Activated CD4-positive, alpha-beta T cell treated with anti-CD3 and anti-CD28 coated beads for 48 hours (primary cell): ENCODE measurements at regions not wholly inside any gene's neighbourhood (a gene's known extent, or its start where the extent isn't known, plus 50 kb on each side); places are given as distances from the start of the nearest gene placed in this dataset.
"Not testable (repeated sequence)": the region's sequence is repeated elsewhere in the genome, so short reads cannot be mapped to it uniquely, and the experiment has no call there.

Experiments used
- DNase-seq: peaks from one replicate; pipeline ENCODE4 v3.0.0-alpha.2; 2020

- no peak for DNase-seq
These were observed 212.0 kb upstream of the SPRY2 start for GRCh38 chr13:80552851-80553440.

- no peak for DNase-seq
These were observed 210.9 kb upstream of the SPRY2 start for GRCh38 chr13:80551650-80552497.

DNA sequence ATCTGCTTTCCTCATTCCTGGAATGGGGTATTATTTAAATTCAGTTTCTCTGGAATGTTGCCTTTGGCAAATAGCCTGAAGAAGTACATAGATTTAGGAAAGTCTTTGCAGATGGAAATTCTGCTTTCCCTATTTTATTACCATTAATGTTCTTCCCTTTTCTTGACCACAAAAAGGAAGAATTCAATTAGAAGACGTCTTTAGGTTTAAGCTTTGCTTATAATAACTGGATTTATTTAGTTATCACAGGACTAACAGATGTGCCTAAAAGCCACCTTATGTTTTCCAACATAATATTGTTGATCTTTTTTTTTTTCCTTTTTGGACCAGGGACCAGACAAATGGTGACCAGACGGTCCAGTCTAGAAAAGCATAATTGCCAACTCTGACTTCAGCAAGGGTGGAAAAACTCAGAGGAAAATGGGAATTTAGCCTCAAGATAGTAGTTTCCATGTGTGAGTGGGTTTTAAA lies 210.1 kb upstream of the SPRY2 start:
- DNase-seq = no peak

GRCh38 chr13:80548915-80549314 lies 208.0 kb upstream of the SPRY2 start:
- DNase-seq = no peak

DNA sequence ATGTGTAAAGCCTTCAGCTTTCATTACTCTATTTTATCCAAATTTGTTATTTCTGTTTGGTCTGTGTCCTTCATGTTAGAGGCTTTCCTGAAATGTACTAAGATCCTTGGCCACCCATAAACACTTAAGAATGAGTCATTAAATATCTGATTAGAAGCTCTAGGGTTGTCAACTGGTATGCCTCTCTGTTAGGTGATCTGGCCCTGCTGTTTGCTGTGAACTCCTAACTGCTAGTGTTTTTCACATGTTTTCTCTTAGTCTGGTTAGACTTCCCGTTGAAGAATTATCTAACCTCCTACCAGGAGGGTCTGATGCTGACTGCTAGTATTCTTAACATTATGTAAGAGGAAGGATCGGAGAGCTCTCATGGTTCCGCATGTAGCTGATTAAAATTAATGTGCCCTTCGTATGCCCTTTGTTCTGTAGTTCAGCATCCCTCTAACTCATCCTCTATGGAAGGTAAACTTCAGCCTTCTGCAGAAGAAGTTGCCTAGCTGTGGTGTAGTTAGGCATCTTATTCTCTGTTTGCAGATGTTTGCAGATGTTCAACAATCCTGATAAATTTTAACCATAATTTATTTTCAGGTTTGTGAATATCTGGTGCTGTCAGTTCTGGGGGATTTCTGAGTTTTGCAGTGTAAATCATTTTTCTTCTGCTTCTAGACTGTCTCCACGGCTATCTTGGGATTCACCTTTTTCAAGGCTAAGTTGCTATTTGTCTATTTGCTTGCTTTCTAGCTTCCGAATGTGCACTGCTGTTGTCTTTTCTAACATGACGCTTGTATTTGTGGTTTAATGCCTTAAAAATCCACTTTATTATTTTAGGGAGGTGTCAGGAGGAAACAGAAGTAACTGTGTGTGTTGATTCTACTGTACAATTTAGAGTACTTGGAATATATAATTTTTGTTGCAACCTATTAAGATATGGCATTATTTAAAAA lies 207.2 kb upstream of the SPRY2 start:
- DNase-seq = no peak

- no peak for DNase-seq
These were observed 206.4 kb upstream of the SPRY2 start for GRCh38 chr13:80547341-80547740.

GRCh38 chr13:80533175-80533574 lies 192.2 kb upstream of the SPRY2 start:
- DNase-seq = no peak

DNA sequence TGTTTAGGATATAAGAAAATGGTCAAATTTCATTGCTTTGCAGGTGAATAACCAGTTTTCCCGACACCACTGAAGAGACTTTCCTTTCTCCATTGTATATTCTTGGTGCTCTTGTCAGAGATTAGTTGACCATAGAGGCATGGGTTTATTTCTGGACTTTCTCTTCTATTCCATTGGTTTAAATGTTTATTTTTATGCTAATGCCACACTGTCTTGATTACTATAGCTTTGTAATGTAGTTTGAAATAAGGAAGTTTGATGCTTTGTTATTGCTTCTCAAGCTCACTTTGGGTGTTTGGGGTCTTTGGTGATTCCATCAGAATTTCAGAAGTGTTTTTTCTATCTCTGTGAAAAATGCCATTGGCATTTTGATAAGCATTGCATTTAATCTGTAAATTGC lies 190.0 kb upstream of the SPRY2 start:
- no peak for DNase-seq

GRCh38 chr13:80530191-80530590 lies 189.3 kb upstream of the SPRY2 start:
- DNase-seq = no peak

DNA sequence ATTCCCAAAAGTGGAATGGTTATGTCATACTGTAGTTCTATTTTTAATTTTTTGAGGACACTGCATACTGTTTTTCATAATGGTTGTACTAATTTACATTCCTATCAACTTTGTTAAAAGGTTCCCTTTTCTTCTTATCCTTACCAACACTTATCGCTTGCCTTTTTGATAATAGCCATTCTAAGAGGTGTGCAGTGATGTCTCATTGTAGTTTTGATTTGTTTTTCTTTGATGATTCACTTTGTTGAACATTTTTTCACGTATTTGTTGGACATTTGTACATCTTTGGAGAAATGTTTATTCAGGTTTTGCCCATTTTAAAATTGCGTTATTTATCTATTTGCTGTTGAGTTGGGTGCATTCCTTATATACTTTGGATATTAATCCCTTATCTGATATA lies 188.8 kb upstream of the SPRY2 start:
- no peak for DNase-seq

DNA sequence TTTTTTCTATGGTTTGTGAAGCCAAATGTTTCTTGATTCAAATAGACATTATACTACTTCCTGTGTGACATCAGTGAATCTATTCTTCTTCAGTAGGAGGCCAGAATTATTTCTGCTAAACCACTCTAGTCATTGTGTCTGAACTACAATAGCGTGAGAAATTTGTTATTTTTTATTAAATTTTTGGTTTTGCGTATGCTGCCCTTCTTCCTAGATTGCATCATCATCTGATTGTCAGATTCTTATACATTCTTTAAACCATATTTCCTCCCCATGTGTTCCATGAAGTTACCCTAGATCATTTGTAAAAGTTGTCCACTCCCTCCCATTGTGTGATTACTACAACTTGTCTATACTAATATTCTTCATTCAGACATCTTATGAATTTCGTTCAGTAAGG lies 187.8 kb upstream of the SPRY2 start:
- DNase-seq = no peak

GRCh38 chr13:80527400-80527799 lies 186.5 kb upstream of the SPRY2 start:
- no peak for DNase-seq

GRCh38 chr13:80524447-80525215 lies 183.7 kb upstream of the SPRY2 start:
- no peak for DNase-seq

- DNase-seq = no peak
These were observed 182.2 kb upstream of the SPRY2 start for GRCh38 chr13:80523134-80523533.

DNA sequence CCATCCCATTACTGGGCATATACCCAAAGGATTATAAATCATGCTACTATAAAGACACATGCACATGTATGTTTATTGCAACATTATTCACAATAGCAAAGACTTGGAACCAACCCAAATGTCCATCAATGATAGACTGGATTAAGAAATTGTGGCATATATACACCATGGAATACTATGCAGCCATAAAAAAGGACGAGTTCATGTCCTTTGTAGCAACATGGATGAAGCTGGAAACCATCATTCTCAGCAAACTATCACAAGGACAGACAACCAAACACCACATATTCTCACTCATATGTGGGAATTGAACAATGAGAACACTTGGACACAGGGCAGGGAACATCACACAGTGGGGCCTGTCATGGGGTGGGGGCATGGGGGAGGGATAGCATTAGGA lies 181.5 kb upstream of the SPRY2 start:
- DNase-seq = not testable (repeated sequence)

GRCh38 chr13:80516818-80517348 lies 176.0 kb upstream of the SPRY2 start:
- no peak for DNase-seq

- DNase-seq = no peak
These were observed 174.4 kb upstream of the SPRY2 start for GRCh38 chr13:80515296-80515695.

DNA sequence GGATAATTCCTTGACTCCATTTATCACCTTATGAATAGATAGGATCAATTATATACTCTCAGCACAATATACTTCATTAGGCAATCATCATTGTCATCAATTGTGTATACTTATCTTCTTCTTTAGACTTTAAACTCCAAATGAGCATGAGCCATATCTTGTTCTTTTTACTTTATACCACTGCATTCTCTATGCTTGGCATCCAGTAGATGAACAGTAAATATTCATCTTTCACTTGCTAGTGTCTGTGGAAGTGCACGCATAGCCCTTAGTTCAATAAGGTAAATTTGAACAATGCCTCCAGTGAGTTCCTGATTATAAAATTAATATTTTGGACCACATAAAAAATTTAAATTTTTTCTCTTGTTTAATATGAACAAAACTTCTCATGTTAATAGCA lies 172.3 kb upstream of the SPRY2 start:
- no peak for DNase-seq

DNA sequence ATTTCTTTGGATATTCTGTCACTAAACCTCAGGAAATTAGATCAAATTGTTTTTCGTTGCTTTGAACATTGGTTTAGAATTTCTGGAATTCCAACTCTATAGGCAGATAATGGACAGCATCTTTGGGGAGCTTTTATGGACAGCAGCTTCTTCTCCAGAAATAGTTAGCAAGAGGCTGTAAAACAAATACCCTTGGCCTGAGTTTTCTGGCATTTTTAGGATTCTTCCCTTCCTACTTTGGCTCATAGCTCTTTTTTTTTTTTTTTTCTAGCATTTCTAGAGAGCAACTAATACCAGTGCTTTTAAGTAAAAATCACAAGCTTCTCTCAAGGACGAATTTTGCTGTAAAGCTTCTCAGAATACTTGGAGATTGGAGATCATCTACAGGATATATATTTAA lies 169.8 kb upstream of the SPRY2 start:
- DNase-seq = no peak

DNA sequence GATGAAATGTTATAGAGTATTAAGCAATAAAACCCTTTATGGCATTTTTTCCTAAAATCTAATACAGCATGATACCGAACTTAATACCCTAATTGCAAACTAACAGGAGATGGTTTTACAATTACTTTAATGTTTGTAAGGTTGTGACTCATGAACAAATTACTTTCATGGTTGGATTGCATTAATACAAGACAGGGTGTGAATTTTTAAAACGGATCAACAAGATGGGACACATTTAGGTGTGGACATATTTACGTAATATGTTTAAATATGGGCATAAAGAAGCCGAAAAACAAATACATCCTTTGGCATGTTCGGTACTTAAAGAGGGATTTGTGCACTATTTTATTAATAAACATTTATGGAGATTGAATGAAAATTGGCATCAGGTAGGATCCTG lies 168.3 kb upstream of the SPRY2 start:
- no peak for DNase-seq

GRCh38 chr13:80508031-80508430 lies 167.1 kb upstream of the SPRY2 start:
- DNase-seq = no peak

DNA sequence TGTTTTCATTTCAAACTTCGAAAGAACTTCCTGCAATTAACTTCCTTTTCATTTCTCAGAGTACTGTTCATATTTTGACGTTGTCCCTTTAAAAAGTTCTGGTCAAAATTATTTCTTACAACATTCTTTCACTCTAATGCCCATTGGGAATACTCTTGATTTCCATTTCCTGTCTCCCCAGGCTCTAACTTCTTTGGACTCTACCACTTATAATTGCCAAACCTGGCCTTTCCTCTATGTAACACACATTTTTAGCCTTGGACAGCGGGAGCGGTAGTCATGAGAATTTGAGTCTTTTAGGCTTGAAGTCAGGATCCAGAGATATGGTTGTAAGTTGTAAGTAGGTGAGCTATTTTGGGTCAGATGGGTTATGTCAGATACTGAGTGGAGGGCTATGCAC lies 163.5 kb upstream of the SPRY2 start:
- no peak for DNase-seq
